Bronchial epithelial cell (primary cell): ENCODE measurements at regions not wholly inside any gene's neighbourhood (a gene's known extent, or its start where the extent isn't known, plus 50 kb on each side); places are given as distances from the start of the nearest gene placed in this dataset.
"Not testable (repeated sequence)": the region's sequence is repeated elsewhere in the genome, so short reads cannot be mapped to it uniquely, and the experiment has no call there.

Experiments used
- DNase-seq: peaks from one replicate; pipeline ENCODE4 v3.0.0-alpha.2; 2010; ENCODE audit warnings: low read depth
- FAIRE-seq: peaks from 2 replicates; lab custom pipeline; 2011; peaks lifted over from hg19 to GRCh38; lab: Jason Lieb, UNC
- H3K27me3 ChIP-seq: 2 replicates; pipeline ENCODE4 v1.5.1; 2011; ENCODE audit warnings: low read length; ENCODE audit not compliant: control insufficient read depth, insufficient read depth
- H3K36me3 ChIP-seq: 2 replicates; pipeline ENCODE4 v1.5.1; 2011; ENCODE audit warnings: low read length; ENCODE audit not compliant: control insufficient read depth, insufficient read depth
- H3K4me3 ChIP-seq: 2 replicates; pipeline ENCODE4 v1.5.1; 2011; ENCODE audit warnings: mild to moderate bottlenecking, low read depth, low read length, control low read depth
- TF ChIP-seq, protein P1 (sequence below): IDR thresholded peaks from 2 replicates; pipeline ENCODE4 v1.5.1; 2011; ENCODE audit warnings: mild to moderate bottlenecking, moderate library complexity, low read length, control low read depth, inconsistent platforms; ENCODE audit not compliant: insufficient read depth, severe bottlenecking

DNA sequence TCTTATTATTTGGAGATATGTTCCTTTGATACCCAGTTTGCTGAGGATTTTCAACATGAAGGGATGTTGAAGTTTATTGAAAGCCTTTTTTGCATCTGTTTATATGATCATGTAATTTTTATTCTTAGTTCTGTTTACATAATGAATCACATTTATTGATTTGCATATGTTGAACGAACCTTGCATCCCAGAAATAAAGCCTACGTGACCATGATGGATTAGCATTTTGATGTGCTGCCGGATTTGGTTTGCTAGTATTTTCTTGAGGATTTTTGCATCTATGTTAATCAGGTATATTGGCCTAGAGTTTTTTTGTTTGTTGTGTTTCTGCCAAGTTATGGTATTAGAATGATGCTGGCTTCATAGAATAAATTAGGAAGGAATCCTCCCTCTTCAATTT is 161.4 kb upstream of the ITGA1 start:
- TF ChIP-seq, protein P1, sequence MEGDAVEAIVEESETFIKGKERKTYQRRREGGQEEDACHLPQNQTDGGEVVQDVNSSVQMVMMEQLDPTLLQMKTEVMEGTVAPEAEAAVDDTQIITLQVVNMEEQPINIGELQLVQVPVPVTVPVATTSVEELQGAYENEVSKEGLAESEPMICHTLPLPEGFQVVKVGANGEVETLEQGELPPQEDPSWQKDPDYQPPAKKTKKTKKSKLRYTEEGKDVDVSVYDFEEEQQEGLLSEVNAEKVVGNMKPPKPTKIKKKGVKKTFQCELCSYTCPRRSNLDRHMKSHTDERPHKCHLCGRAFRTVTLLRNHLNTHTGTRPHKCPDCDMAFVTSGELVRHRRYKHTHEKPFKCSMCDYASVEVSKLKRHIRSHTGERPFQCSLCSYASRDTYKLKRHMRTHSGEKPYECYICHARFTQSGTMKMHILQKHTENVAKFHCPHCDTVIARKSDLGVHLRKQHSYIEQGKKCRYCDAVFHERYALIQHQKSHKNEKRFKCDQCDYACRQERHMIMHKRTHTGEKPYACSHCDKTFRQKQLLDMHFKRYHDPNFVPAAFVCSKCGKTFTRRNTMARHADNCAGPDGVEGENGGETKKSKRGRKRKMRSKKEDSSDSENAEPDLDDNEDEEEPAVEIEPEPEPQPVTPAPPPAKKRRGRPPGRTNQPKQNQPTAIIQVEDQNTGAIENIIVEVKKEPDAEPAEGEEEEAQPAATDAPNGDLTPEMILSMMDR = no peak
- FAIRE-seq = no peak
- no peaks in the 10 kb centered on the region for H3K36me3 ChIP-seq

GRCh38 chr5:52627740-52628139 is 160.0 kb upstream of the ITGA1 start:
- TF ChIP-seq, protein P1 = no peak

More for the DNA sequence above, 161.4 kb upstream of the ITGA1 start:
- H3K4me3 ChIP-seq = no peak overlapping the region
- no peaks in the 10 kb centered on the region for H3K27me3 ChIP-seq
- DNase-seq = no peak

DNA sequence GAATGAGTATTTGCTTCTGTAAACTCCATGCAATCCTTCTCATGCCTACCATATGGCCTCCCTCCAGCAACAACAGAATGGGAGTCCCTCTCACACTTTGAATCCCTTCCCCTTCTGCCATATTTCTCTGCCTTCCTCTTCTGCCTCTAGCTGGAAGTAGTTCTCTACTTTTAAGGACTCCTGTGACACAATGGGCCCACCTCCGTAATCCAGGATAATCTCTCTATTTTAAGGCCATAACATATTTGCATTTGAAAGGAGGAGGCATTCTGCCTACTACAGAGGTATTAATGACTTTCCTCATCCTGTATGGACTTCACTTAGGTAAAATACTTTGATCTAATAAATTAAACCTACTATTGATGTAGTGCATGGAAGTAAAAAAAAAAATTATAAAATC is 155.4 kb upstream of the ITGA1 start:
- FAIRE-seq (no peak), DNase-seq (no peak)
- Histone ChIP-seq H3K36me3 (no peaks in the 10 kb centered on the region), H3K27me3 (no peaks in the 10 kb centered on the region), H3K4me3 (no peak overlapping the region)
- TF ChIP-seq, protein P1 = no peak

More at GRCh38 chr5:52627740-52628139, 160.0 kb upstream of the ITGA1 start:
- DNase-seq (no peak), FAIRE-seq (no peak)
- no peaks in the 10 kb centered on the region for H3K27me3 ChIP-seq
- H3K36me3 ChIP-seq = no peaks in the 10 kb centered on the region
- H3K4me3 ChIP-seq = no peak overlapping the region

- DNase-seq, H3K36me3 ChIP-seq, H3K27me3 ChIP-seq, H3K4me3 ChIP-seq, FAIRE-seq: not testable (repeated sequence)
Observed at GRCh38 chr5:52634171-52634570, 153.5 kb upstream of the ITGA1 start.

DNA sequence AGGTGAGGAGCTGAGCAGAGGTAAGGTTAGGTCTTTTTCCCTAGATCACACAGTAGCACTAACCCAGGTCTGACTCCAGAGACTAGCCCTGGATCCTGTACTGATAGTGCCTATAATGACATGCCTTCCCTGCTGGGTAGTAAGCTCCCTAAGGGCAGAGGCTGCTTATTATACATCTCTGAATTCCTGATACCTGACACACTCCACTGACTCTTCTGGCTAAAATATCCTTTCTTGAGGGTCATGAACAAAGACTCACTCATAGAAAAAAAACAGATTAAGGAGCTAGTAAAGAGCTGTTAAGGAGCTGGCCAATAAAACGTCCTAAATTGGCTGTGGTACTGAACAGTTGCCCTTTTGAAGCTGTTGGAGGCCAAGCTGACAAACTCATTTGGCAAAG is 149.0 kb upstream of the ITGA1 start:
- no peak for FAIRE-seq
- TF ChIP-seq, protein P1 = no peak
- Histone ChIP-seq H3K27me3 (no peaks in the 10 kb centered on the region), H3K4me3 (no peak overlapping the region), H3K36me3 (no peaks in the 10 kb centered on the region)
- DNase-seq = peak; percentile 25

GRCh38 chr5:52648726-52649125 is 139.0 kb upstream of the ITGA1 start:
- DNase-seq (no peak), FAIRE-seq (no peak)
- TF ChIP-seq, protein P1 = no peak
- Histone ChIP-seq H3K27me3 (no peaks in the 10 kb centered on the region), H3K4me3 (no peak overlapping the region), H3K36me3 (no peaks in the 10 kb centered on the region)
